T-helper 2 cell treated with Interferon-gamma antibody and Interleukin-4, amounts not matched to agents 5 μg/mL and 100 μg/mL, for 36 hours (primary cell): ENCODE measurements at regions not wholly inside any gene's neighbourhood (a gene's known extent, or its start where the extent isn't known, plus 50 kb on each side); places are given as distances from the start of the nearest gene placed in this dataset.
"Not testable (repeated sequence)": the region's sequence is repeated elsewhere in the genome, so short reads cannot be mapped to it uniquely, and the experiment has no call there.

Experiments
- DNase-seq: peaks from one replicate; pipeline ENCODE4 v3.0.0; 2021; ENCODE audit warnings: low spot score
- H3K27ac Mint-ChIP-seq: one replicate; pipeline ENCODE4 v1.8.0; 2021; ENCODE audit warnings: mild to moderate bottlenecking, mixed read lengths
- H3K27me3 Mint-ChIP-seq: one replicate; pipeline ENCODE4 v1.8.0; 2021; ENCODE audit warnings: low read depth, mixed read lengths
- H3K36me3 Mint-ChIP-seq: one replicate; pipeline ENCODE4 v1.8.0; 2021; ENCODE audit warnings: low read depth, mixed read lengths
- H3K4me1 Mint-ChIP-seq: one replicate; pipeline ENCODE4 v1.8.0; 2021; ENCODE audit warnings: low read depth, mixed read lengths
- H3K4me3 Mint-ChIP-seq: one replicate; pipeline ENCODE4 v1.8.0; 2022; ENCODE audit warnings: mild to moderate bottlenecking, moderate library complexity, mixed read lengths
- H3K9me3 Mint-ChIP-seq: one replicate; pipeline ENCODE4 v1.8.0; 2021; ENCODE audit warnings: mixed read lengths

- no peaks in the 10 kb centered on the region for H3K36me3 Mint-ChIP-seq
- H3K4me1 Mint-ChIP-seq: no peaks in the 10 kb centered on the region
- H3K4me3 Mint-ChIP-seq: no peak overlapping the region
- H3K27ac Mint-ChIP-seq: no peak overlapping the region
- no peaks in the 10 kb centered on the region for H3K27me3 Mint-ChIP-seq
- no peak for DNase-seq
- H3K9me3 Mint-ChIP-seq: no peaks in the 10 kb centered on the region
These were observed 1090.2 kb upstream of the ACVR2A start for GRCh38 chr2:146754606-146755005.

- Mint-ChIP-seq H3K9me3 (no peaks in the 10 kb centered on the region), H3K27ac (no peak overlapping the region), H3K27me3 (no peaks in the 10 kb centered on the region), H3K36me3 (no peaks in the 10 kb centered on the region), H3K4me3 (no peak overlapping the region), H3K4me1 (no peaks in the 10 kb centered on the region)
- DNase-seq: no peak
These were observed 1096.8 kb upstream of the ACVR2A start for GRCh38 chr2:146748046-146748445.

GRCh38 chr2:146741260-146741659 lies 1103.6 kb upstream of the ACVR2A start:
- Mint-ChIP-seq H3K9me3 (no peaks in the 10 kb centered on the region), H3K4me1 (no peaks in the 10 kb centered on the region), H3K27me3 (no peaks in the 10 kb centered on the region), H3K4me3 (no peak overlapping the region), H3K27ac (no peak overlapping the region), H3K36me3 (no peaks in the 10 kb centered on the region)
- no peak for DNase-seq

GRCh38 chr2:146734821-146735190 lies 1110.0 kb upstream of the ACVR2A start:
- Mint-ChIP-seq H3K27ac (no peak overlapping the region), H3K4me3 (no peak overlapping the region), H3K27me3 (no peaks in the 10 kb centered on the region), H3K9me3 (no peaks in the 10 kb centered on the region), H3K4me1 (no peaks in the 10 kb centered on the region), H3K36me3 (no peaks in the 10 kb centered on the region)
- DNase-seq: no peak

GRCh38 chr2:146734042-146734820 lies 1110.6 kb upstream of the ACVR2A start:
- no peak for DNase-seq
- no peak overlapping the region for H3K27ac Mint-ChIP-seq
- no peaks in the 10 kb centered on the region for H3K9me3 Mint-ChIP-seq
- H3K4me1 Mint-ChIP-seq: no peaks in the 10 kb centered on the region
- H3K4me3 Mint-ChIP-seq: no peak overlapping the region
- no peaks in the 10 kb centered on the region for H3K36me3 Mint-ChIP-seq
- no peaks in the 10 kb centered on the region for H3K27me3 Mint-ChIP-seq

GRCh38 chr2:146730882-146731281 lies 1113.9 kb upstream of the ACVR2A start:
- H3K4me3 Mint-ChIP-seq: no peak overlapping the region
- H3K9me3 Mint-ChIP-seq: no peaks in the 10 kb centered on the region
- H3K27me3 Mint-ChIP-seq: no peaks in the 10 kb centered on the region
- H3K36me3 Mint-ChIP-seq: no peaks in the 10 kb centered on the region
- H3K27ac Mint-ChIP-seq: no peak overlapping the region
- H3K4me1 Mint-ChIP-seq: no peaks in the 10 kb centered on the region
- no peak for DNase-seq

GRCh38 chr2:146721486-146721885 lies 1123.3 kb upstream of the ACVR2A start:
- no peak for DNase-seq
- Mint-ChIP-seq H3K4me3 (no peak overlapping the region), H3K9me3 (peaks cover 5% of the 10 kb centered on the region), H3K4me1 (no peaks in the 10 kb centered on the region), H3K27ac (no peak overlapping the region), H3K27me3 (no peaks in the 10 kb centered on the region), H3K36me3 (no peaks in the 10 kb centered on the region)

- Mint-ChIP-seq H3K4me1 (no peaks in the 10 kb centered on the region), H3K27me3 (no peaks in the 10 kb centered on the region), H3K4me3 (no peak overlapping the region), H3K36me3 (no peaks in the 10 kb centered on the region), H3K9me3 (peaks cover 5% of the 10 kb centered on the region), H3K27ac (no peak overlapping the region)
- DNase-seq: no peak
These were observed 1124.7 kb upstream of the ACVR2A start for GRCh38 chr2:146720170-146720569.

GRCh38 chr2:146716591-146716990 lies 1128.2 kb upstream of the ACVR2A start:
- H3K9me3 Mint-ChIP-seq: peaks cover 5% of the 10 kb centered on the region
- no peaks in the 10 kb centered on the region for H3K27me3 Mint-ChIP-seq
- DNase-seq: no peak
- H3K4me3 Mint-ChIP-seq: no peak overlapping the region
- no peaks in the 10 kb centered on the region for H3K36me3 Mint-ChIP-seq
- no peak overlapping the region for H3K27ac Mint-ChIP-seq
- no peaks in the 10 kb centered on the region for H3K4me1 Mint-ChIP-seq

GRCh38 chr2:146709004-146709403 lies 1135.8 kb upstream of the ACVR2A start:
- Mint-ChIP-seq H3K4me1 (no peaks in the 10 kb centered on the region), H3K9me3 (peaks cover 7% of the 10 kb centered on the region), H3K27ac (no peak overlapping the region), H3K27me3 (no peaks in the 10 kb centered on the region), H3K36me3 (no peaks in the 10 kb centered on the region), H3K4me3 (no peak overlapping the region)
- no peak for DNase-seq

- Mint-ChIP-seq H3K36me3 (no peaks in the 10 kb centered on the region), H3K4me1 (no peaks in the 10 kb centered on the region), H3K9me3 (peaks cover 35% of the 10 kb centered on the region), H3K27ac (no peak overlapping the region), H3K4me3 (no peak overlapping the region), H3K27me3 (no peaks in the 10 kb centered on the region)
- no peak for DNase-seq
These were observed 1143.6 kb upstream of the ACVR2A start for GRCh38 chr2:146701183-146701582.

- Mint-ChIP-seq H3K9me3 (peaks cover 23% of the 10 kb centered on the region), H3K27me3 (no peaks in the 10 kb centered on the region), H3K4me3 (no peak overlapping the region), H3K36me3 (no peaks in the 10 kb centered on the region), H3K27ac (no peak overlapping the region), H3K4me1 (no peaks in the 10 kb centered on the region)
- no peak for DNase-seq
These were observed 1147.5 kb upstream of the ACVR2A start for GRCh38 chr2:146697307-146697706.

- not testable (repeated sequence) for H3K27me3 Mint-ChIP-seq
These were observed 1148.0 kb upstream of the ACVR2A start for GRCh38 chr2:146696787-146697186.

GRCh38 chr2:146681991-146682390 lies 1162.8 kb upstream of the ACVR2A start:
- Mint-ChIP-seq H3K27ac (no peak overlapping the region), H3K9me3 (no peaks in the 10 kb centered on the region), H3K4me1 (no peaks in the 10 kb centered on the region), H3K36me3 (no peaks in the 10 kb centered on the region), H3K4me3 (no peak overlapping the region), H3K27me3 (no peaks in the 10 kb centered on the region)
- no peak for DNase-seq

More at GRCh38 chr2:146696787-146697186, 1148.0 kb upstream of the ACVR2A start:
- DNase-seq, H3K27ac Mint-ChIP-seq, H3K4me1 Mint-ChIP-seq, H3K36me3 Mint-ChIP-seq, H3K4me3 Mint-ChIP-seq: not testable (repeated sequence)
- peaks cover 18% of the 10 kb centered on the region for H3K9me3 Mint-ChIP-seq

GRCh38 chr2:146678516-146678915 lies 1166.3 kb upstream of the ACVR2A start:
- Mint-ChIP-seq H3K4me3 (no peak overlapping the region), H3K36me3 (no peaks in the 10 kb centered on the region), H3K27ac (no peak overlapping the region), H3K27me3 (no peaks in the 10 kb centered on the region), H3K4me1 (no peaks in the 10 kb centered on the region), H3K9me3 (no peaks in the 10 kb centered on the region)
- DNase-seq: no peak
